OCI-LY3 (cell line): ENCODE measurements at regions not wholly inside any gene's neighbourhood (a gene's known extent, or its start where the extent isn't known, plus 50 kb on each side); places are given as distances from the start of the nearest gene placed in this dataset.

Experiments
- CTCF ChIP-seq: fragments of 200-600, 300-600 bp; sonication (generic); IDR thresholded peaks from 2 replicates; pipeline ENCODE4 v1.5.1; 2014; ENCODE audit warnings: antibody characterized with exemption, low read length, low read depth
- EZH2phosphoT487 ChIP-seq: fragments of 200-600 bp; shearing (Covaris generic); IDR thresholded peaks from 2 replicates; pipeline ENCODE4 v1.6.1; 2018; ENCODE audit warnings: antibody characterized with exemption, mixed run types, low read depth

- TF ChIP-seq CTCF (no peak), EZH2phosphoT487 (no peak)
These were observed 1251.1 kb downstream of the ZPLD1 start for GRCh38 chr3:103685939-103686338.
